RWPE2 (cell line): ENCODE measurements at regions not wholly inside any gene's neighbourhood (a gene's known extent, or its start where the extent isn't known, plus 50 kb on each side); places are given as distances from the start of the nearest gene placed in this dataset.
A peak's percentile ranks its signal among the peaks of the same experiment; 100 is the strongest.

Source experiments
- ATAC-seq: fragments of 200-7000 bp; cut with Tn5 transposase; 3 replicates; pipeline ENCODE4 v1.9.1; 2021; ENCODE audit warnings: low read depth
- DNase-seq: peaks from one replicate; pipeline ENCODE4 v3.0.0-alpha.2; 2020; ENCODE audit warnings: low spot score
- H3K27ac ChIP-seq: fragments of 450-650 bp; 2 replicates; pipeline ENCODE4 v1.5.1; 2017; ENCODE audit warnings: mild to moderate bottlenecking; ENCODE audit not compliant: poor library complexity, severe bottlenecking
- H3K27me3 ChIP-seq: fragments of 250-450 bp; sonication (Bioruptor Pico); 2 replicates; pipeline ENCODE4 v1.5.1; 2021; ENCODE audit warnings: mild to moderate bottlenecking, moderate library complexity; ENCODE audit not compliant: insufficient read depth, poor library complexity, severe bottlenecking
- H3K36me3 ChIP-seq: fragments of 250-450 bp; sonication (Bioruptor Pico); 2 replicates; pipeline ENCODE4 v1.5.1; 2020; ENCODE audit warnings: low read depth, mild to moderate bottlenecking, moderate library complexity
- H3K4me1 ChIP-seq: fragments of 250-450 bp; sonication (Bioruptor Pico); 2 replicates; pipeline ENCODE4 v1.5.1; 2021; ENCODE audit warnings: mild to moderate bottlenecking, moderate library complexity; ENCODE audit not compliant: insufficient read depth, poor library complexity, severe bottlenecking
- H3K4me3 ChIP-seq: fragments of 250-450 bp; sonication (Bioruptor Pico); 2 replicates; pipeline ENCODE4 v1.5.1; 2021; ENCODE audit warnings: mild to moderate bottlenecking, moderate library complexity; ENCODE audit not compliant: severe bottlenecking
- H3K9me3 ChIP-seq: fragments of 250-450 bp; sonication (Bioruptor Pico); 2 replicates; pipeline ENCODE4 v1.5.1; 2021; ENCODE audit warnings: mild to moderate bottlenecking, moderate library complexity; ENCODE audit not compliant: severe bottlenecking
- CTCF ChIP-seq: fragments of 450-650 bp; IDR thresholded peaks from one replicate; pipeline ENCODE4 v1.5.1; 2017; ENCODE audit warnings: mild to moderate bottlenecking, moderate library complexity; ENCODE audit not compliant: poor library complexity, severe bottlenecking

DNA sequence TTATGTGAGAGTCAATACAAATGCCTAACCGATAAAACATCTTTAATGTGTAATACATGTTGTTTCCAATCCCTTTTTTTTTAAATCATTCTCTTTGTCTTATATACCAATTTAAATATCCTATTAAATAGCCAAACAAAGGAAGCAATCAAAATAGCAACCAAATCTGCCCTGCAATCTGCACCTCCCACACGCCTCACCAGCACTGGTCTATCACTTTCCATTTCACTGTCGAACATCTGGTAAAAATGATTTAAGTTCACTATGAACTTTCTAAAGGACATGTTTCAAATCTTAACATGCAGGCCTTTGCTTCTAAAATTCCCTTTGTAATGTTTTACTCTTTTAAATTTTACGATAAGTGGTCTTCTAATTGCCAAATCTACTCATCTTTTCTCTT lies 1305.5 kb upstream of the TENM4 start:
- no peak for TF ChIP-seq CTCF
- Histone ChIP-seq H3K27ac (no peak overlapping the region), H3K4me3 (no peak overlapping the region), H3K27me3 (no peaks in the 10 kb centered on the region), H3K4me1 (no peaks in the 10 kb centered on the region), H3K36me3 (no peaks in the 10 kb centered on the region), H3K9me3 (no peaks in the 10 kb centered on the region)
- DNase-seq (no peak), ATAC-seq (no peak)

DNA sequence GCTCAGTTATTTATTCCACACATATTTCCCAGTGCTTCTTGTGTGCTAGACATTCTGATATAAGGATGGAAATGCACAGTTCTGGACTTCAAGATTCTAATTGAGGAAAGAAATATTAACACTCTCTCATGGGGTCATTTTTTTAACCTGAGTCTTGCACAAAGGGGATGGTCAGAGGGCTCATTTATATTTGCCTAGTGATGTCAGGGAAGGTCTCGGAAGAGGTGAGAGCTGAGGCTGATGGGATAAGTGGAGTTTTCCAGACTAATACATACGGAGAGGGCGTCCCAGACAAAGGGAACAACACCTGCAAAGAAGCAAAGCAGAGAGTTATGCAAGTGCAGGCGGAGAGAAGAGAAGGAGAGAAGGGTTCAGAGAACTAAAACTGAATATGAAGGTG lies 1304.6 kb upstream of the TENM4 start:
- Histone ChIP-seq H3K27ac (no peak overlapping the region), H3K4me3 (no peak overlapping the region), H3K9me3 (no peaks in the 10 kb centered on the region), H3K36me3 (no peaks in the 10 kb centered on the region), H3K27me3 (no peaks in the 10 kb centered on the region), H3K4me1 (no peaks in the 10 kb centered on the region)
- TF ChIP-seq CTCF, result no peak
- DNase-seq (no peak), ATAC-seq (no peak)

DNA sequence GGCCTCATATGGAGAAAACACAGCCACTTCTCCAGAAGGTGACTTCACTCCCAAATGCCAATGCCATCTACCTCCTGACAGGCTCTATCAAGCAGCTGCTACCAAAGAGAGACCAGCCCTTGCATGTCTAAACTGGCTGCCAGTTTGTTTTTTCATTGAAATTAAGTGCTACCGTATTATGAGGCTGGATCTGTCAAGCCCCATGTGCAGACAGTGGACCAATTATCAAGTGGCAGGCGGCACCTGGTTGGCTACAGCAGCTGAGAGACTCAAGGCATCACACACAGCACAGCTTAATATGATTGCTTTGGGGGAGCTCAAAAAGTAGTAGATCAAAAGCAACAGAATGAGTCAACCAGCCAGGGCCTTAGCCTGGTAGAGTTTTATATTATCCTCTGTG lies 1293.0 kb upstream of the TENM4 start:
- Histone ChIP-seq H3K9me3 (no peaks in the 10 kb centered on the region), H3K27me3 (no peaks in the 10 kb centered on the region), H3K4me3 (no peak overlapping the region), H3K27ac (no peak overlapping the region), H3K4me1 (no peaks in the 10 kb centered on the region), H3K36me3 (no peaks in the 10 kb centered on the region)
- DNase-seq (no peak), ATAC-seq (no peak)
- no peak for TF ChIP-seq CTCF

- DNase-seq (no peak), ATAC-seq (no peak)
- no peak for TF ChIP-seq CTCF
Observed at GRCh38 chr11:80733361-80733760, 1292.5 kb upstream of the TENM4 start.

GRCh38 chr11:80727315-80727714 lies 1286.5 kb upstream of the TENM4 start:
- H3K27me3 ChIP-seq, result no peaks in the 10 kb centered on the region
- peaks cover 3% of the 10 kb centered on the region for H3K4me1 ChIP-seq
- TF ChIP-seq CTCF, result peak; percentile 24
- H3K4me3 ChIP-seq, result no peak overlapping the region
- DNase-seq, result no peak
- ATAC-seq, result peak; percentile 55; the same call in 1 of the 3 replicates
- H3K27ac ChIP-seq, result no peak overlapping the region
- H3K9me3 ChIP-seq, result no peaks in the 10 kb centered on the region
- H3K36me3 ChIP-seq, result no peaks in the 10 kb centered on the region

More at GRCh38 chr11:80733361-80733760, 1292.5 kb upstream of the TENM4 start:
- Histone ChIP-seq H3K4me3 (no peak overlapping the region), H3K9me3 (no peaks in the 10 kb centered on the region), H3K27me3 (no peaks in the 10 kb centered on the region), H3K4me1 (no peaks in the 10 kb centered on the region), H3K36me3 (no peaks in the 10 kb centered on the region), H3K27ac (no peak overlapping the region)
